NCI-H1048 (cell line): ENCODE measurements at regions not wholly inside any gene's neighbourhood (a gene's known extent, or its start where the extent isn't known, plus 50 kb on each side); places are given as distances from the start of the nearest gene placed in this dataset.

Experiments
- DNase-seq: peaks from one replicate; lab custom pipeline; 2025; lab: John Stamatoyannopoulos, UW

DNA sequence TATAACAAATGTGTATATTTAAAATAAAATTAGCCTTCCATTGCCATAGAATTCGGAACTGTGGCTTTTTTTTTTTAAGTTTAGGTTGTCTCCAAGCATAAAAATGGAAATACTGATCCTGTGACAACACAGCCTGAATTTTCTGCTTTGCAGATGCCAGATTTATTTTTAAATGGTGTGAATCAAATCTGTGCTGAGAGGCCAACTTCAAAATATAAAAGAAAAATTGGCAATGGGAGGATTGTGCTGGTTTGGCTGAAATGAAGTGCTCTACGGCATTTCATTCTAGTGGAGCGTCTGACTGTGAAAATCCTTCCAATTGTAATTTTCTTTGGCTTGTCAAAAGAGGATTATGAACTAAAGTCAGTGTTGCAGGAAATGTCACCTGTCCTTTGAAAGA lies 580.3 kb upstream of the ZFP42 start:
- DNase-seq: no peak

DNA sequence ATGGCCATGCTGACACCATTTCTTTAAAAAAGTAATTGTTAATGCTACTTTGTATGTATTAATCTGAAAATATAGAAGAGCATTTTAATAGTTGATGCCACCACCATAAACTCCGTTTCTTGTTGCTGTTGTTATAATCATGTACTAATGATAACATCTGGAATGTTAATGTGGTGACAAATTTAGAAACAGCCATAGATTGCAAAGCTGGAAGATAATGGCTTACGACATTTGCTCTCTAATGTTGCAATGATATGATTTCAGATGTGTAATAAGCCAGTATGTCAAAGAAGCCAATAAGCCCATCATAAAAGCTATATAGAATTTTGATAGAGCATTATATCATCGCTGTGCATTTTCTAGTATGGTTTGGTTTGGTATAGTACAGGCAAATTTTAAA lies 579.4 kb upstream of the ZFP42 start:
- no peak for DNase-seq

DNA sequence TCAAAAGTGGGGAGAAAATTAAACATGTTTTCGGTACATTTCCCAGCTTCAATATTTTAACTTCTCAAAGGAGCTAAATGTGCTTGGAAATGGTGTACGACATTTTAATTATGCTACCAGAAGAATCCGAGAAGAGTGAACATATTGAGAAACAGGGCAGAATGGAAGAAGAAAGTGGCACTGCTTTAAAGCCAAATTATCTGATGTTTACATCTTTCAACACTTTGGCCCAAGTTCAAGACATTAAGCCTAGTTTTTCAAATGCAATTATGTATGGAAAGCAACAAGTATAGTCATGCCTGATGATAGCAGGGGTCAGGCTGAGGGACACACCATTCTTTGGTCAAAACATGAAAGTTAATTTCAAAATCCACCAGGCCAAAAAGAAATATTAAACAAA lies 577.9 kb upstream of the ZFP42 start:
- DNase-seq: no peak

DNA sequence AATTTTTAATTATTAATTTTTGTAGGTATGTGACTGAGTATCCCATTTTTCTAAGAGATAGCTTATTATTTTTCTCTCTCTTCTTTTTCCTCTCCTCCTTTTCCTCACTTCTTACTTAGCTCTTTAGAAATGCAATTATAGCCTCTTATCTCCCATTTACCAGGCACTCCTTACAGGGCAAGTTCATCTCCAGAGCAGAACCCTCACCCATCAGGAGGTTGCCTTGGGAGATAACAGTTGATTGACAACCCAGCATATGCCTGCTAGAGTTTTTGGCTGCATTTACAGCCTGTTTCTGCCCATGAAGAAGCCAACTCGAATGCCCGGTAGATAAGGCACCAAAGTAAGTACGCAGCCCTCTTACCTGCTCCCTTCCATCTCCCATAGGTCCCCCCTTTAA lies 572.9 kb upstream of the ZFP42 start:
- no peak for DNase-seq

DNA sequence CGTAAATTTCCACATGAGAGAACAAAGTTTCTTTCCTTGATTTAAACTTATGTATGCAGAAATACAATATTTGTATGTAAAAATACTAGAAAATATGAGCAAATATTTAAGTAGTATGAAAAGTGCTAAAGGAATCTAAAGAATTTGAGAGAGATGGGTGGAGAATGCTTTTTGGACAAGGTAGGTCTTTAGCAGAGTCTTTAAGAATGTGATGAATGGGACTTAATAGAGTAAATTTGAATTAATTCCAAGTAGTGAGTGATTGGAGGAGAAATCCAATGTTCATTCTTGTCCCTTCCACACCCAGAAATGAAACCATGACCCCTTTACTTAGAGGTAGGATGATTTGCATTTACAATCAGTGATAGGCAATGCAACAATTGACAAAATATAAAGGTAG lies 570.9 kb upstream of the ZFP42 start:
- no peak for DNase-seq

DNA sequence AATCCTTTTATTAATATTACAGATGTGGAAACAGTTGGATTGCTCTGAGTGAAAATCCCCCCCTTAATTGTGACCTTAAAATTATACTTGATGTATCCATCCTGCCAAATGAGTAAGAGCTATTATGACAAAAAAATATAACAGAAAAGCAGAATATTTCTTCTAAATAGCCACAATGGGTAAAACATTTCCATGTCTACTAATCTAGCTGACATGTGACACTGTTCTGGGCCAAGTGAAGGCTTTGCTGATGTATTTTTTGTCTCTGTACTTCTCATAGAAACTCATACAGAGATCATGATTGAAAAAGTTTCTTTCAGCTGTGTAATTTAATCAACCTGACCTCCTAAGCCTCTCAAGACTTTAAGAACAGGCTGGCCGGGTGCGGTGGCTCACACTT lies 569.1 kb upstream of the ZFP42 start:
- no peak for DNase-seq

DNA sequence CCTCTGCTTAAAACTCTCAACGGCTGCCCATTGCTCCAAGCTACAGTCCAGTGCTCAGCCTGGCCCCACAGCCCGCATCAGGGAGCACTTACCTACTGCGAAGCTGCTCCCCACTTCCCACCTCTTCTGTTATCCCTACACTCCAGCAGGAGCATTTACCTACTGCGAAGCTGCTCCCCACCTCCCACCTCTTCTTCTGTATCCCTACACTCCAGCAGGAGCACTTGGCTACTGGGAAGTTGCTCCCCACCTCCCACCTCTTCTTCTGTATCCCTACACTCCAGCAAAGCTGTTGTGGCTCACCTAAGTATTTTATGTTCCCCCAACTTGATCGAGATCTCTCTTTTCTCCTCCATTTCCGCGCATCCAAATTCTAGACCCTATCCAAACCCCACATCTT lies 563.3 kb upstream of the ZFP42 start:
- DNase-seq: no peak

DNA sequence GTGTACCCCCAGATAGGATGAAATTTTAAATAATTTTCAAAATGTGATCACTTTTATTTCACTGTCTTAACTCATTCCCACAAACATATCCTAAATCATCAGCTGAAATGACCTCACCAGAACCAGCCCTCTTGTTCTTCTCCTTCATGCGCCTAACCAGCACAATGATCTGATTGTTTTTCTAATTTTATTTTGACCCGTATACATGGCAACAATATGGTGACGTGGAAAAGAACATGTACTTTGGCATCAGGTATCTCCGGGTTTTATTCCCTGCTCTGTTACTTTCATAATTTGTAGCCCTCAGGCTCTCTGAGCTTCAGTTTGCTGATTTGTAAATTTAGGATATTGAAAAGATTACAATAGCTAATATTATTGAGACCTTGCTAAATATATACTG lies 562.4 kb upstream of the ZFP42 start:
- DNase-seq: no peak

DNA sequence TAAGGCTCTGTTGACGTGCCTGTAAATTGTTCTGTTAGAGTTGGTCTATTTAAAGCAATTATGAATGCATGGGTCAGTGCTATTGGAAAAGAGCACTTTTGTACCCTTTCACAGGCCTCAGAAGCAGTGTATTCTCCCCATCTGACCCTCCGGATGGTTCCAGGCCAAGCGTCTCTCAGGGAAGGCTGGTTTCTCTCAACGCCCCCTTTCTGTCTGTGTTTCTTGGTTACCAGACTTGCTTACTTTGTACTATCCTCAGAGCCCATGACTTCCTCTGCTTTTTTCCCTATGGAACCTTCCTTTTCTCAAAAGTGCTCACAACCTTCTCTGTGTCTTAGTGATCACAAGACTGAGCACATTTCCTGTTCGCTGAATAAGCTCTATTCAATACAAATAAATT lies 559.3 kb upstream of the ZFP42 start:
- no peak for DNase-seq

DNA sequence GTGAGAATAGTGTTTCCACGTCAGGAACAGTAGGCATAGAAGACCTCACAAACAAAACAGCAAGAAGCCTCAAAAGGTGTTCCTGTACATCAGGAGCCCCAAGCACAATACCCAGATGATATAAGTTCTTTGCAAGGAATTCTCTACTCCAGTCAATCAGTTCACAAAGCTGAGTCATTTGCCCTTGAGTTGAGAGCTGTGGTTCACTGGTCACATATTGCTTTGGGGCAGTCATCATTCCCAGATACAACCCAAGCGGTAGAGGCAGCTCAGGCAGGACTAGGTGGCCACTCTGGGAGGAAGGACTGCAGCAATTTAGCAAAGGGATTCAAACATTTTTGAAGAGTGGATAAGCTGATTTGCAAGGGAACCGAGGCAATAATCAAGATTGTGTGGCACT lies 551.5 kb upstream of the ZFP42 start:
- DNase-seq: no peak

DNA sequence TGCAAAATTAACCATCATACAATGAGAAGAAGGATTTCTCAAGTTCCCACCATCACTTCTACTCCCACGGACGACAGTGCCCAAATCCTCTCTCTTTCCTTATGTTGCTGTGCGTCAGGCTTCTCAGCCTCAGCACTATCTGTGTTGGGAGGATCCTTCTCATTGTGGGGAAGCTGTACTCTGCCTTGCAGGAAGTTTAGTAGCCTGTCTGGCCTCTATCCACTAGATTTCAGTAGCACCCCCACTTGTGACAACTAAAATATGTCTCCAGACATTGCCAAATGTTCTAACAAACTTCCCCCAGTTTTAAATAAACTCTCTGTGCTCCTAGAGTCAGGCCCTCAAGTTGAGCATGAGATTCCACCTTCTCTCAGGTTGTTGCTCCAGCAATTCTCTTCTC lies 545.9 kb upstream of the ZFP42 start:
- no peak for DNase-seq

DNA sequence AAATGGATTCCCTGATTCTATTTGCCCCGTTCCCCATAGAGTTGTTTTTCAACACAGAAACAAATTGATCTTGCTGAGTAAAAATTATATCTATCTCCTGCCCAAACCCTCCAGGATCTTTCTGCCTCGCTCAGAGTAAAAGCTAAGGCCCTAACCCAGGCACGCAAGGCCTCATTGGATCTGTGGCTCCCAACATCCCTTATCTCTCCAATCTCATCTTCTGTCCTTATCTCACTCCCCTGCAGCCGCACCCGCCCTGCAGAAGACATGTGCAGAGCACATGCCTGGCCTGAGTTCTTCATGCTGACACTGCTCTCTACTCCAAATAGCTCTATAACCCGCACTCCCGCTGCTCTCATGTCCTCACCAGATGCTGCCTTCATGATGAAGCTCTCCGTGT lies 543.8 kb upstream of the ZFP42 start:
- DNase-seq: no peak

DNA sequence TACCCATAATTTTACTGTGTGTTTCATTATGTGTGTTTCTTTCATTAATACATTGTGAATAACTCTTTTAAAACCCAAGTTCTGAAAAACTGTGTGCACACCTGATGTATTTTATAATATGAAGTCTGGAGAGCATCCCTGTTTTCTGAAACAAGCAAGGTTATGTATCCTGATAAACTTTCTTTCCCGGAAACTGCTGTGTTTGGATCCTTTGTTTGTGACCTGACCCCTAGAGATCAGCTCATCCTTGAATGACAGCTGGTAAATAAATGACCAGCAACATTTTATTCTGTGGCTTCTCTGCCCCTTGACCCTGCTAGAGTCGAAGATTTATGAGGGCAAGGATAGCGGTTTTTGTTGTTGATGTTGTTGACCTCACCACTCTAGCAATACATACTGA lies 535.6 kb upstream of the ZFP42 start:
- DNase-seq: no peak

DNA sequence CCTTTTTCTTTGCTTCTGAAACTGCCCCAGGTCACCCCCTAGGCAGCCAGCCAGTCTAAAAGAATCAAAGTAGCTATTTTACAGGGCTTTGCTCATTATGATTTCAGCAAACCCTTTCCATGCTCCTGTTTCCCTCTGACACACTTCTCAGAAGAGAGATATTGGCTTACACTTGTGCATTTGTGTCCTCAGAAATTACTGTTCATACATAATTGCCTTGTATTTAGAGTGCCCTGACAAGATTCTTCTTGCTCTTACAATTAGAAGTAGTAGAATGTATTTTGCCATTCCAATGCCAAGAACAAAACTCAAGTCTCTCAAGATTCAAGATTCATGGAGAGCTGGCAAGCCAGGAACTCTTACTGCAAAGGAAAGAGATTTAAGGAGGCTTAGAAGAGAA lies 531.0 kb upstream of the ZFP42 start:
- DNase-seq: no peak

DNA sequence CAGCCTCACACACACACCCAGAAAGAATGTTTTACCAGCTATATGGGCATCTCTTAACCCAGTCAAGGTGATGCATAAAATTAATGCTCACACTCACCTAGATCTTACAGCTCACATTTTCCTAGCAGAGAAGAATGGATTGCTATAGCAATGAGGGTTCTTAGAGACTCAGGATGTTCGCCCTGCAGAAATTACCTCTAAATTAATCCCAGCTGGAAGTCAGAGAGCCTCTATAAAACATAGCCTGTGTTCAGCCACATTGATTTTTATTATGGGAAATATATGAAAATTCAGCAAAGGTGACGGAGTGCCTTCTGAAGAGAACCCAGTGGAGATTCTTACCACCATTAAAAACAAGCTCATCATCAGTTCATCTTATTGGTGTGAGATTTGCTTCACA lies 528.3 kb upstream of the ZFP42 start:
- no peak for DNase-seq

DNA sequence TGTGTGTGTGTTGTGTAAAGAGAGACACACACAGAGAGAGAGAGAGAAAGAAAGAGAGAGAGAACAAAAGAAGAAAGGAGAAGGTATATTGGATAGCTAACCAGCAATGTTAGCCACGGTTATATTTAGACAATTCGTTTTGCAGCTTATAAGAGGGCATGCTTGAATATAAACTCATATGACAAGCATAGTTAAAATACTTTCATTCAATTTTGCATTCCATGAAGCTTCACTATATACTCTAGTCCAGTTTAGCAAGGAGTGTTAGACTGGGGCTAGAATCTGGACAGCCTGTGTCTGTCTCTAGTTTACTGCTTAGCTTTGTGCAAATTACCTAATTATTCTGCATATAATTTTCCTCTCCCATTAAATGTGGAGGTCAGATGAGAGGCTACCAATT lies 525.9 kb upstream of the ZFP42 start:
- no peak for DNase-seq

DNA sequence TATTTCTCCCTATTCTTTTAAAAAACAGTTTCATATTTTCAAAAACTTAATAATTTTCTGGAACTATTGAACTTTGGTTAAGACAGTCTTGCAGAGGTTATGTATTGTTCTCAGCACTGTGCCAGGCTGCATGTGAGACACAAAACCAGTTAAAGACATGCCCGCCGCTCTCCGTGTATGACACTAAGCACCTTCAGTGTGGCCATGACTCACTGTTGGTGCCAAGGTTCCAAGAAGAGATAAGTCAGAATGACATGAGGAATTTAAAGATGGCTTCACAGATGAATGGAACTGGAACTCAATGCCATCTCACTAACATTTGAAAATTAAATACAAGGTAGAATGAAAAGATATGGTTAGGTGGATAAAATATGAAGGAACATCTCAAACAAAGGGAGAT lies 525.5 kb upstream of the ZFP42 start:
- DNase-seq: no peak

DNA sequence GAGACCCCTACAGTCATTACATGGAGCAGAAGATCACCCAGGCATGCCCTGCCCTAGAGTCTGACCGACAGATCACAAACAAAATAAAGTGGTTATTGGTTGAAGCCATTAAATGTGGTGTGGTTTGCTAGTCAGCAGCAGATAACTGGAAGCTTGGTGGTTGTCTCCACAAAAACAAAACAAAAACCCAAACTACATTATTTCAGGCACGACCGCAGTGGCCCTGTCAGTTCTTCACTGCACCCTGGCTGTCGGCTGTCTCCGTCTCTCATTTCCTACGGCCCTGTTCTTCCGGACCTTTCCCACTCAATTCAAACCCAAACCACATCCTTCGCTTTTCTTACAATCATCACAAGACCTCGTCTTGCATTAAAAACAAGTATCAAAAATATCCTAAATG lies 521.3 kb upstream of the ZFP42 start:
- no peak for DNase-seq

DNA sequence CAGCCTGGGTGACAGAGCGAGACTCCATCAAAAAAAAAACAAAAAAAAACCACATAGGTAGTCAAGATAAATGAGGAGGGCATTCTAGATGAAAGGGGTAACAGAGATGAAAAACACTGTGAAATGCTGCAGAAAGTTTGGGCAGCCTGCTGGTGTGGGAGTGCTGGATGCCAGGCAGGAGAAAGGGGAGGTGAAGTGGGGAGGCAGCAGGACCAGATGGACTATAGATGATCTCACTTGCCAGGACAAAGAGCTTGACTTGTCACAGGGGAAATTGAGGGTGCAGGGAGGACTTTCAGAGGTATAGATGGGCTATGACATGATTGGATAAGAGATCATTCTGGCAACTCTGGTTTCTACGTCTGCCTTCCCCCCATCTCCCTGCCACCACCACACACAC lies 519.7 kb upstream of the ZFP42 start:
- DNase-seq: no peak

DNA sequence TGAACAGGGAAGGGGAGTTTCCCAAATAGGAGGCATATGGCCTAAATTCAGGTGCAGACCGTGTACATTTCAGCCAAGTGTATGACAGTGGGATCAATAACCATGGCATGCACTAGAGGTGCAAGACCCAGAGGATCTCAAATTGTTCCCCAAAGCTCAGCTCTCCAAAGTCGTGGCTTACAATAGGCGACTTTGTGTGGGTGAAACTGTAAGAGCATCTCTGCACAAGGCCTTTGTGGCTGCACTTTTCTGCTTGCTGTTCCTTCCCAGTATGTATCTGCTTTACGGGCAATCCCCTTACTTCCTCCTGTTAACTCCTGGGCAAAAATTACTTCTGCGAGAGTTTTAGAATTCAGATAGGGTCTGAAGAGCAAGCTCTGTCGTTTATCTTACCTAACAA lies 518.3 kb upstream of the ZFP42 start:
- DNase-seq: no peak

DNA sequence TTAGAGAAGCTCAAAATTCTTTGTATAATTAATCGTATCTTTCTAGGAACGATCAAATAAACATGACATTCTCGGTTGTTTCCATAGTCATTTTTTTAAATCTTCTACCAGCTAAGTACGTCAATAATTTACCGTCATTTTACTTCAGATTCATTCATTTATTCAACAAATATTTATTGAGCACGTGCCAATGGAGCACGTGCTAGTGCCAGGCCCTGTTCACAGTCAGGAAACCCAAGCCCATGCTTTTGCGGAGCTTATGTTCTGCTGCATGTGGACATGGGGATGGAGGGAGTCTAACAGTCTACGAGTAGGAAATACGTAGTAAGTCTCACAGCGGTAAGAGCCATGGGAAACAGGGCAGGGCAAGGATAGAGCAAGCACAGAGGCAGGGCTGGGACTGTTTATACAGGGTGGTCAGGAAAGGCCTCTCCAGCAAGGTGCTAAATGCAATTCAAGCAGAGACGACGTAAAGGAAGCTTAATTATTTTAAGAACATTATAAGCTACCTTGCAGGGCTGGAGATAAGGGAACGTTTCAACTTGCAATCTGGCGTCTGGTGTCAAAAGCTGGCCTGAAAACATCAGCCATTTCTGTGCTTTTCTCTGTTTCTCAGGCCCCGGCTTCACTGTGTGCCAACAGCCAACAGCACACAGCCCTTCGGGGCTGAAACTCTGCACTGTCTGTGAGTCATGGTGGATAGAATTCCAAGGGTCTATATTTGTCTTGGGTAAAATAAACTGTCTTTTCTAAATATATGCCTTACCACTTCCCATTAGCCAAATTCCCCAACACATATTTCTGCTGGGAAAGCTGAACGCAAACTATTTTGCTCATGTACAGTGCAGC lies 517.1 kb upstream of the ZFP42 start:
- no peak for DNase-seq

DNA sequence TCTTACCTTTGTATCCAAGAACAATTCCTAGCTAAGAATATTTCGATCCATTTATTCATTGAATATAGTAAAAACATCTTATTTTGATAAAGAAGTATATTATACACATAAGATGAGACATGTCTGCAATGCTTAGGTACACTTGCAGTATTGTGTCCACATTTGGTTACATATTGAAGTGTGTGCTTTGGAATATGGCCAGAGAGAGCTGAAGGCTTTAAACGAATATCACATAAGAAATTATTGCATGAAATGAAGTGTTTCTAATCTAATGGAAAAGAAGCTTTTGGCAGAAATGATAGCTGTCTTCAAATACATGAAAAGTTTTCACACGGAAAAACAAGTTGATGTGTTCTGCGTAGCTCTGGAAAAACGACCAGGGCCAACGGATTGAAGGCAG lies 516.1 kb upstream of the ZFP42 start:
- DNase-seq: no peak

DNA sequence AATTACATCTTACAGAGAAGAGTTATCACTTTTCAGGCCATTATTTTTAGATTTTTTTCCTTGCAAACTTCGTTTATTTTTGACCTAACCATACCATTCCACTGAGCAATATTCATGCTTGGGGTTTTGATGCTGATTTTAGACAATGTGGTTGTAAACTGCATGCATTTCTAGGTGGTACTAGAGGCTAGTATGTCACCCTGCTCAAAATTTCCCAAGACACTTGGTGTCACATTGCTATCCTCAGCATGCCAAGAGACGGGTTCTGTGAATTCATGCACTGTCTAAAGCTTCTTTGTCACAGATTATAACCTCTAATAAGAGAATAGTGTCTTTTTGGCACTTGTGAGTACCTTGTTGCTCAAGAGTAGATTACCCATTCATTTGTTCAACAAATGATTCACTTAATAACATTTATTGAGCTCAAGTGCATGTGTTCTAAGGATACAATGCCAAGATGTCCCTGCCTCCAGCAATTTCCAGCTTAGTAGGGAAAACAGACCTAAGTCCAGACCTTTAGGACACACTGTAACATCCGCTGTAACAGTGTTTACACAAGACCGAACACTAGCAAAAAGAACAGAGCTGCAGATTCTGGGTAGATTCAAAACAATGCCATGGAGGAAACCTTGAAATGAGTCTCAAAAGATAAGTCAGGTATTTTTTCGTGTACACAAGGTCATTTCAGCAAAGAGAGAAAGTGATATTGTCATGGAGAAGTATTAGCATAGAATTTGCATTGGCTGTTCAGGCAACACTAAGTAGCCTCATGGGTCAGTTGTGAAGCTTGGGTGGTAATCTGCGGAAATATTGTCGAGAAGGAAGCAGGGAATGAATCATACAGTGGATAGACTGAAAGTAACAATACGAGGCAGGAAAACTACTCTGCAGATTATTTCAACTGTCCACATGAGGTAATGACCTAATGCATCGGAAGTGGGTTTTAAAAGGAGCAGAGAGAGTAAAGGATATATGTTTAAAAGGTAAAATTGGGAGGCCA lies 515.1 kb upstream of the ZFP42 start:
- no peak for DNase-seq
